ENCODE measurements at regions not wholly inside any gene's neighbourhood (a gene's known extent, or its start where the extent isn't known, plus 50 kb on each side); places are given as distances from the start of the nearest gene placed in this dataset.

DNA sequence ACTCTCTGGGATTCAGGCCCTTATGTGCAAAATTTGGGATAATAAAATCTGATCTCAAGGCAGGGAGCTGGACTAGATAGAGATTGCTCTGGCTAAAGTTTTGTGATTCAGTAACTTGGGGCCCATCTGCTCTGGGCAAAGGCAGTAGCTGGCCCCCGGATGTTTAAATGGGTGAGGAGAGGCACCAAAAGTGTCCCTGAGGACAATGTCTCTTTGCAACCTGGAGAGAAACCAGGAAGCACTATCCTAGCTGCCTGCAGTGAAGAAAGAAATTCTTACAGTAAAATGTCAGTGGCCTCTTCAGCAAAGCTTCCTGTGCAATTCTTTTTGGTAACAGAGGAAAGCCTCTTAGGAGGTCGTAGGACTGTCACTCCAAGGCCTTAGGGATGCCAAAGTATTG lies 54.6 kb upstream of the BARX2 start:
- H3K36me3 Mint-ChIP-seq: no peaks in the 10 kb centered on the region
- DNase-seq (ENCODE audit: low spot score) (no peak), ATAC-seq (no peak)
- no peak overlapping the region; the same call in 1 of the 2 replicates for H3K27ac Mint-ChIP-seq
- H3K9me3 Mint-ChIP-seq: no peaks in the 10 kb centered on the region
- ChIA-PET POLR2A (no interaction called here), CTCF (interaction anchor here (4.0 kb wide), 1 partner anchor 11 kb away, joined by 19 read pairs; no protein-coding TSS in a partner anchor)
- H3K4me3 Mint-ChIP-seq: no peak overlapping the region
- no peaks in the 10 kb centered on the region for H3K27me3 Mint-ChIP-seq (ENCODE audit: low read depth)
- no peak for TF ChIP-seq ZNF121 (CRISPR knock-in tag; IDR thresholded peaks at IDR 0.05)
- TF ChIP-seq NFYB (CRISPR knock-in tag; conservative IDR thresholded peaks at IDR 0.05; ENCODE audit: low read depth): no peak
- no peak for TF ChIP-seq IRF2 (CRISPR knock-in tag; IDR thresholded peaks at IDR 0.05; ENCODE audit: borderline replicate concordance, low read depth)
- TF ChIP-seq HMGA2 (CRISPR knock-in tag; IDR thresholded peaks at IDR 0.05): no peak
- TF ChIP-seq, protein P1, sequence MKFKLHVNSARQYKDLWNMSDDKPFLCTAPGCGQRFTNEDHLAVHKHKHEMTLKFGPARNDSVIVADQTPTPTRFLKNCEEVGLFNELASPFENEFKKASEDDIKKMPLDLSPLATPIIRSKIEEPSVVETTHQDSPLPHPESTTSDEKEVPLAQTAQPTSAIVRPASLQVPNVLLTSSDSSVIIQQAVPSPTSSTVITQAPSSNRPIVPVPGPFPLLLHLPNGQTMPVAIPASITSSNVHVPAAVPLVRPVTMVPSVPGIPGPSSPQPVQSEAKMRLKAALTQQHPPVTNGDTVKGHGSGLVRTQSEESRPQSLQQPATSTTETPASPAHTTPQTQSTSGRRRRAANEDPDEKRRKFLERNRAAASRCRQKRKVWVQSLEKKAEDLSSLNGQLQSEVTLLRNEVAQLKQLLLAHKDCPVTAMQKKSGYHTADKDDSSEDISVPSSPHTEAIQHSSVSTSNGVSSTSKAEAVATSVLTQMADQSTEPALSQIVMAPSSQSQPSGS (CRISPR knock-in tag; IDR thresholded peaks at IDR 0.05; ENCODE audit: borderline replicate concordance, low read depth): no peak
- TF ChIP-seq, protein P2, sequence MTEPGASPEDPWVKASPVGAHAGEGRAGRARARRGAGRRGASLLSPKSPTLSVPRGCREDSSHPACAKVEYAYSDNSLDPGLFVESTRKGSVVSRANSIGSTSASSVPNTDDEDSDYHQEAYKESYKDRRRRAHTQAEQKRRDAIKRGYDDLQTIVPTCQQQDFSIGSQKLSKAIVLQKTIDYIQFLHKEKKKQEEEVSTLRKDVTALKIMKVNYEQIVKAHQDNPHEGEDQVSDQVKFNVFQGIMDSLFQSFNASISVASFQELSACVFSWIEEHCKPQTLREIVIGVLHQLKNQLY (CRISPR knock-in tag; IDR thresholded peaks at IDR 0.05): no peak
- TF ChIP-seq USF2 (CRISPR knock-in tag; IDR thresholded peaks at IDR 0.05): no peak
- TF ChIP-seq ZNF317 (CRISPR knock-in tag; IDR thresholded peaks at IDR 0.05; ENCODE audit: borderline replicate concordance, low read depth): no peak
- H3K4me1 Mint-ChIP-seq: peaks cover 70% of the 10 kb centered on the region

- Mint-ChIP-seq H3K36me3 (no peaks in the 10 kb centered on the region), H3K27me3 (ENCODE audit: low read depth) (no peaks in the 10 kb centered on the region), H3K9me3 (no peaks in the 10 kb centered on the region), H3K27ac (no peak overlapping the region), H3K4me3 (no peak overlapping the region), H3K4me1 (peaks cover 76% of the 10 kb centered on the region)
- no peak for ATAC-seq
- TF ChIP-seq ZNF416 (CRISPR knock-in tag; IDR thresholded peaks at IDR 0.05) (no peak), ZNF219 (CRISPR knock-in tag; IDR thresholded peaks at IDR 0.05; ENCODE audit: borderline replicate concordance) (no peak), TEAD1 (CRISPR knock-in tag; IDR thresholded peaks at IDR 0.05) (no peak), RELA (CRISPR knock-in tag; IDR thresholded peaks at IDR 0.05; ENCODE audit: borderline replicate concordance) (no peak), ZBTB21 (CRISPR knock-in tag; IDR thresholded peaks at IDR 0.05; ENCODE audit: borderline replicate concordance) (no peak), JAZF1 (CRISPR knock-in tag; IDR thresholded peaks at IDR 0.05) (no peak), FOXP1 (CRISPR knock-in tag; IDR thresholded peaks at IDR 0.05; ENCODE audit: borderline replicate concordance) (no peak), NR3C1 (CRISPR knock-in tag; conservative IDR thresholded peaks at IDR 0.05; ENCODE audit: low read depth) (no peak), NFYB (CRISPR knock-in tag; conservative IDR thresholded peaks at IDR 0.05; ENCODE audit: low read depth) (no peak), ZNF423 (CRISPR knock-in tag; IDR thresholded peaks at IDR 0.05) (no peak), SMAD4 (CRISPR knock-in tag; IDR thresholded peaks at IDR 0.05) (no peak)
- TF ChIP-seq, protein P3, sequence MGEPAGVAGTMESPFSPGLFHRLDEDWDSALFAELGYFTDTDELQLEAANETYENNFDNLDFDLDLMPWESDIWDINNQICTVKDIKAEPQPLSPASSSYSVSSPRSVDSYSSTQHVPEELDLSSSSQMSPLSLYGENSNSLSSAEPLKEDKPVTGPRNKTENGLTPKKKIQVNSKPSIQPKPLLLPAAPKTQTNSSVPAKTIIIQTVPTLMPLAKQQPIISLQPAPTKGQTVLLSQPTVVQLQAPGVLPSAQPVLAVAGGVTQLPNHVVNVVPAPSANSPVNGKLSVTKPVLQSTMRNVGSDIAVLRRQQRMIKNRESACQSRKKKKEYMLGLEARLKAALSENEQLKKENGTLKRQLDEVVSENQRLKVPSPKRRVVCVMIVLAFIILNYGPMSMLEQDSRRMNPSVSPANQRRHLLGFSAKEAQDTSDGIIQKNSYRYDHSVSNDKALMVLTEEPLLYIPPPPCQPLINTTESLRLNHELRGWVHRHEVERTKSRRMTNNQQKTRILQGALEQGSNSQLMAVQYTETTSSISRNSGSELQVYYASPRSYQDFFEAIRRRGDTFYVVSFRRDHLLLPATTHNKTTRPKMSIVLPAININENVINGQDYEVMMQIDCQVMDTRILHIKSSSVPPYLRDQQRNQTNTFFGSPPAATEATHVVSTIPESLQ (CRISPR knock-in tag; IDR thresholded peaks at IDR 0.05): no peak
- TF ChIP-seq, protein P4, sequence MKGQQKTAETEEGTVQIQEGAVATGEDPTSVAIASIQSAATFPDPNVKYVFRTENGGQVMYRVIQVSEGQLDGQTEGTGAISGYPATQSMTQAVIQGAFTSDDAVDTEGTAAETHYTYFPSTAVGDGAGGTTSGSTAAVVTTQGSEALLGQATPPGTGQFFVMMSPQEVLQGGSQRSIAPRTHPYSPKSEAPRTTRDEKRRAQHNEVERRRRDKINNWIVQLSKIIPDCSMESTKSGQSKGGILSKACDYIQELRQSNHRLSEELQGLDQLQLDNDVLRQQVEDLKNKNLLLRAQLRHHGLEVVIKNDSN (CRISPR knock-in tag; IDR thresholded peaks at IDR 0.05): no peak
- CTCF ChIA-PET: interaction anchor here (4.0 kb wide), 1 partner anchor 12 kb away, joined by 19 read pairs; no protein-coding TSS in a partner anchor
- POLR2A ChIA-PET: no interaction called here
- DNase-seq (ENCODE audit: low spot score): no peak
Observed at GRCh38 chr11:129320494-129320893, 55.2 kb upstream of the BARX2 start.
